SK-N-SH treated with all-trans-retinoic acid at 6 μM for 48 hours (cell line): ENCODE measurements at regions not wholly inside any gene's neighbourhood (a gene's known extent, or its start where the extent isn't known, plus 50 kb on each side); places are given as distances from the start of the nearest gene placed in this dataset.
"Not testable (repeated sequence)": the region's sequence is repeated elsewhere in the genome, so short reads cannot be mapped to it uniquely, and the experiment has no call there.

Experiments used
- ATAC-seq: fragments of 200-7000 bp; cut with Tn5 transposase; 3 replicates; pipeline ENCODE4 v1.9.1; 2020; ENCODE audit warnings: mild to moderate bottlenecking, moderate library complexity
- BACH2 ChIP-seq: fragments of 250-450 bp; sonication (Bioruptor Pico); IDR thresholded peaks from 2 replicates; pipeline ENCODE4 v1.9.0; 2021; ENCODE audit warnings: mild to moderate bottlenecking, borderline replicate concordance
- CSDC2 ChIP-seq: fragments of 250-450 bp; sonication (Bioruptor Pico); IDR thresholded peaks from 2 replicates; pipeline ENCODE4 v1.5.0; 2020; ENCODE audit warnings: mild to moderate bottlenecking, moderate library complexity
- ESRRG ChIP-seq: fragments of 250-450 bp; sonication (Bioruptor Pico); IDR thresholded peaks from 2 replicates; pipeline ENCODE4 v1.6.1; 2021; ENCODE audit warnings: mild to moderate bottlenecking
- GLIS3 ChIP-seq: fragments of 250-450 bp; sonication (Bioruptor Pico); IDR thresholded peaks from 2 replicates; pipeline ENCODE4 v1.5.0; 2020; ENCODE audit warnings: mild to moderate bottlenecking, moderate library complexity
- ISL1 ChIP-seq: fragments of 250-450 bp; sonication (Bioruptor Pico); IDR thresholded peaks from 2 replicates; pipeline ENCODE4 v2.1.2; 2022; ENCODE audit warnings: mild to moderate bottlenecking, moderate library complexity
- PPARA ChIP-seq: fragments of 250-450 bp; sonication (Bioruptor Pico); IDR thresholded peaks from 2 replicates; pipeline ENCODE4 v1.5.0; 2020; ENCODE audit warnings: mild to moderate bottlenecking, borderline replicate concordance
- RARB ChIP-seq: fragments of 250-450 bp; sonication (Bioruptor Pico); IDR thresholded peaks from 2 replicates; pipeline ENCODE4 v1.8.0; 2021; ENCODE audit warnings: mild to moderate bottlenecking, moderate library complexity
- TCF4 ChIP-seq: fragments of 250-450 bp; sonication (Bioruptor Pico); IDR thresholded peaks from 2 replicates; pipeline ENCODE4 v1.8.0; 2021; ENCODE audit warnings: mild to moderate bottlenecking, moderate library complexity, borderline replicate concordance
- TOX ChIP-seq: fragments of 250-450 bp; sonication (Bioruptor Pico); IDR thresholded peaks from 2 replicates; pipeline ENCODE4 v1.8.0; 2021; ENCODE audit warnings: mild to moderate bottlenecking, moderate library complexity, borderline replicate concordance
- ZC3H10 ChIP-seq: fragments of 250-450 bp; sonication (Bioruptor Pico); IDR thresholded peaks from 2 replicates; pipeline ENCODE4 v1.5.1; 2021; ENCODE audit warnings: mild to moderate bottlenecking, moderate library complexity
- ZFP30 ChIP-seq: fragments of 450-650 bp; formaldehyde crosslinking; IDR thresholded peaks from 2 replicates; pipeline ENCODE4 v1.5.0; 2022; ENCODE audit warnings: mild to moderate bottlenecking, moderate library complexity
- ZNF565 ChIP-seq: fragments of 450-650 bp; formaldehyde crosslinking; conservative IDR thresholded peaks from 2 replicates; pipeline ENCODE4 v1.5.0; 2020; ENCODE audit warnings: low read depth, mild to moderate bottlenecking, moderate library complexity
- ZNF70 ChIP-seq: fragments of 450-650 bp; formaldehyde crosslinking; IDR thresholded peaks from 2 replicates; pipeline ENCODE4 v1.5.0; 2020; ENCODE audit warnings: mild to moderate bottlenecking, moderate library complexity
- TF ChIP-seq, protein P1 (sequence below): fragments of 250-450 bp; sonication (Bioruptor Pico); IDR thresholded peaks from 2 replicates; pipeline ENCODE4 v1.5.1; 2021; ENCODE audit warnings: mild to moderate bottlenecking, moderate library complexity
- TF ChIP-seq, protein P2 (sequence below): fragments of 250-450 bp; sonication (Bioruptor Pico); IDR thresholded peaks from 2 replicates; pipeline ENCODE4 v1.8.0; 2021; ENCODE audit warnings: low read depth, mild to moderate bottlenecking, moderate library complexity, borderline replicate concordance
- TF ChIP-seq, protein P3 (sequence below): fragments of 250-450 bp; sonication (Bioruptor Pico); IDR thresholded peaks from 2 replicates; pipeline ENCODE4 v1.5.1; 2020; ENCODE audit warnings: low read depth, mild to moderate bottlenecking, moderate library complexity
- TF ChIP-seq, protein P4 (sequence below): fragments of 250-450 bp; sonication (Bioruptor Pico); IDR thresholded peaks from 2 replicates; pipeline ENCODE4 v1.8.0; 2020; ENCODE audit warnings: mild to moderate bottlenecking, moderate library complexity, borderline replicate concordance
- TF ChIP-seq, protein P5 (sequence below): fragments of 250-450 bp; sonication (Bioruptor Pico); IDR thresholded peaks from 2 replicates; pipeline ENCODE4 v1.5.0; 2020; ENCODE audit warnings: mild to moderate bottlenecking, moderate library complexity

DNA sequence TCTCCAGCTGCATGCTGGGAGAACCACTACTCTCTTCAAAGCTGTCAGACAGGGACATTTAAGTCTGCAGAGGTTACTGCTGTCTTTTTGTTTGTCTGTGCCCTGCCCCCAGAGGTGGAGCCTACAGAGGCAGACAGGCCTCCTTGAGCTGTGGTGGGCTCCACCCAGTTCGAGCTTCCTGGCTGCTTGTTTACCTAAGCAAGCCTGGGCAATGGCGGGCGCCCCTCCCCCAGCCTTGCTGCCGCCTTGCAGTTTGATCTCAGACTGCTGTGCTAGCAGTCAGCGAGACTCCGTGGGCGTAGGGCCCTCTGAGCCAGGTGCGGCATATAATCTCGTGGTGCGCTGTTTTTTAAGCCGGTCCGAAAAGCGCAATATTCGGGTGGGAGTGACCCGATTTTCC, 215.0 kb downstream of the STIM2 start:
- not testable (repeated sequence) for ATAC-seq

DNA sequence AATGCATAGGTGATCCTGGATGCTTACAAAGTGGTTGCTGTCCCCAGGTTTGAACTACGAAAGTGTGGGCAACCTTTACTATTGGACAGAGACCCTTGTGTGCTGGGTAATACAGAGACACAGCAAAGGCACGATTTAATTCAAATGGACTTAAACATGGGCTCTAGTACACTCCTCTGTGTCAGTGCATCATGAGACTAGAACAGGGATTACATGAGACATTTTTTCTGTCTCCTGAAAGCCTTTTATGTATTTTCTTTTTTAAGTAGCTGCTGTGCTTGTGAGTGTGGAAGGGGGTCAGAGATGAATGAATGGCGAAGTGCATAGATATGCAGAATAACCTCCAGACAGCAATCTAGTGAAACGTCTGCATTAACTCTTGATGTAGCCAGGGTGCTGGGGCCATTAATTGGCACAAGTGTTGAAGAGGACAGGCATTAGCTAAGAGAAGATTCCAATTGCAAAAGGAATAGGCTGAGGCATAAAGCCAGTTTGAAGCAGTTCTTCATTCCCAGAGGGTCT, 218.4 kb downstream of the STIM2 start:
- TF ChIP-seq ZNF70 (CRISPR knock-in tag): no peak
- no peak for TF ChIP-seq CSDC2 (CRISPR knock-in tag)
- TF ChIP-seq, protein P1, sequence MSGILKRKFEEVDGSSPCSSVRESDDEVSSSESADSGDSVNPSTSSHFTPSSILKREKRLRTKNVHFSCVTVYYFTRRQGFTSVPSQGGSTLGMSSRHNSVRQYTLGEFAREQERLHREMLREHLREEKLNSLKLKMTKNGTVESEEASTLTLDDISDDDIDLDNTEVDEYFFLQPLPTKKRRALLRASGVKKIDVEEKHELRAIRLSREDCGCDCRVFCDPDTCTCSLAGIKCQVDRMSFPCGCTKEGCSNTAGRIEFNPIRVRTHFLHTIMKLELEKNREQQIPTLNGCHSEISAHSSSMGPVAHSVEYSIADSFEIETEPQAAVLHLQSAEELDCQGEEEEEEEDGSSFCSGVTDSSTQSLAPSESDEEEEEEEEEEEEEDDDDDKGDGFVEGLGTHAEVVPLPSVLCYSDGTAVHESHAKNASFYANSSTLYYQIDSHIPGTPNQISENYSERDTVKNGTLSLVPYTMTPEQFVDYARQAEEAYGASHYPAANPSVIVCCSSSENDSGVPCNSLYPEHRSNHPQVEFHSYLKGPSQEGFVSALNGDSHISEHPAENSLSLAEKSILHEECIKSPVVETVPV (CRISPR knock-in tag): no peak
- TF ChIP-seq, protein P2, sequence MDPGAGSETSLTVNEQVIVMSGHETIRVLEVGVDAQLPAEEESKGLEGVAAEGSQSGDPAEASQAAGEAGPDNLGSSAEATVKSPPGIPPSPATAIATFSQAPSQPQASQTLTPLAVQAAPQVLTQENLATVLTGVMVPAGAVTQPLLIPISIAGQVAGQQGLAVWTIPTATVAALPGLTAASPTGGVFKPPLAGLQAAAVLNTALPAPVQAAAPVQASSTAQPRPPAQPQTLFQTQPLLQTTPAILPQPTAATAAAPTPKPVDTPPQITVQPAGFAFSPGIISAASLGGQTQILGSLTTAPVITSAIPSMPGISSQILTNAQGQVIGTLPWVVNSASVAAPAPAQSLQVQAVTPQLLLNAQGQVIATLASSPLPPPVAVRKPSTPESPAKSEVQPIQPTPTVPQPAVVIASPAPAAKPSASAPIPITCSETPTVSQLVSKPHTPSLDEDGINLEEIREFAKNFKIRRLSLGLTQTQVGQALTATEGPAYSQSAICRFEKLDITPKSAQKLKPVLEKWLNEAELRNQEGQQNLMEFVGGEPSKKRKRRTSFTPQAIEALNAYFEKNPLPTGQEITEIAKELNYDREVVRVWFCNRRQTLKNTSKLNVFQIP (CRISPR knock-in tag): no peak
- TF ChIP-seq, protein P3, sequence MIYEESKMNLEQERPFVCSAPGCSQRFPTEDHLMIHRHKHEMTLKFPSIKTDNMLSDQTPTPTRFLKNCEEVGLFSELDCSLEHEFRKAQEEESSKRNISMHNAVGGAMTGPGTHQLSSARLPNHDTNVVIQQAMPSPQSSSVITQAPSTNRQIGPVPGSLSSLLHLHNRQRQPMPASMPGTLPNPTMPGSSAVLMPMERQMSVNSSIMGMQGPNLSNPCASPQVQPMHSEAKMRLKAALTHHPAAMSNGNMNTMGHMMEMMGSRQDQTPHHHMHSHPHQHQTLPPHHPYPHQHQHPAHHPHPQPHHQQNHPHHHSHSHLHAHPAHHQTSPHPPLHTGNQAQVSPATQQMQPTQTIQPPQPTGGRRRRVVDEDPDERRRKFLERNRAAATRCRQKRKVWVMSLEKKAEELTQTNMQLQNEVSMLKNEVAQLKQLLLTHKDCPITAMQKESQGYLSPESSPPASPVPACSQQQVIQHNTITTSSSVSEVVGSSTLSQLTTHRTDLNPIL: no peak
- TF ChIP-seq PPARA: no peak
- TF ChIP-seq RARB (CRISPR knock-in tag): no peak
- TF ChIP-seq, protein P4, sequence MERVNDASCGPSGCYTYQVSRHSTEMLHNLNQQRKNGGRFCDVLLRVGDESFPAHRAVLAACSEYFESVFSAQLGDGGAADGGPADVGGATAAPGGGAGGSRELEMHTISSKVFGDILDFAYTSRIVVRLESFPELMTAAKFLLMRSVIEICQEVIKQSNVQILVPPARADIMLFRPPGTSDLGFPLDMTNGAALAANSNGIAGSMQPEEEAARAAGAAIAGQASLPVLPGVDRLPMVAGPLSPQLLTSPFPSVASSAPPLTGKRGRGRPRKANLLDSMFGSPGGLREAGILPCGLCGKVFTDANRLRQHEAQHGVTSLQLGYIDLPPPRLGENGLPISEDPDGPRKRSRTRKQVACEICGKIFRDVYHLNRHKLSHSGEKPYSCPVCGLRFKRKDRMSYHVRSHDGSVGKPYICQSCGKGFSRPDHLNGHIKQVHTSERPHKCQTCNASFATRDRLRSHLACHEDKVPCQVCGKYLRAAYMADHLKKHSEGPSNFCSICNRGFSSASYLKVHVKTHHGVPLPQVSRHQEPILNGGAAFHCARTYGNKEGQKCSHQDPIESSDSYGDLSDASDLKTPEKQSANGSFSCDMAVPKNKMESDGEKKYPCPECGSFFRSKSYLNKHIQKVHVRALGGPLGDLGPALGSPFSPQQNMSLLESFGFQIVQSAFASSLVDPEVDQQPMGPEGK (CRISPR knock-in tag): no peak
- TF ChIP-seq TCF4 (CRISPR knock-in tag): no peak
- TF ChIP-seq ESRRG (CRISPR knock-in tag): no peak
- TF ChIP-seq TOX (CRISPR knock-in tag): no peak
- TF ChIP-seq GLIS3 (CRISPR knock-in tag): no peak
- no peak for TF ChIP-seq ZC3H10
- no peak for TF ChIP-seq BACH2 (CRISPR knock-in tag)
- TF ChIP-seq ZFP30: no peak
- TF ChIP-seq ZNF565 (CRISPR knock-in tag): no peak

DNA sequence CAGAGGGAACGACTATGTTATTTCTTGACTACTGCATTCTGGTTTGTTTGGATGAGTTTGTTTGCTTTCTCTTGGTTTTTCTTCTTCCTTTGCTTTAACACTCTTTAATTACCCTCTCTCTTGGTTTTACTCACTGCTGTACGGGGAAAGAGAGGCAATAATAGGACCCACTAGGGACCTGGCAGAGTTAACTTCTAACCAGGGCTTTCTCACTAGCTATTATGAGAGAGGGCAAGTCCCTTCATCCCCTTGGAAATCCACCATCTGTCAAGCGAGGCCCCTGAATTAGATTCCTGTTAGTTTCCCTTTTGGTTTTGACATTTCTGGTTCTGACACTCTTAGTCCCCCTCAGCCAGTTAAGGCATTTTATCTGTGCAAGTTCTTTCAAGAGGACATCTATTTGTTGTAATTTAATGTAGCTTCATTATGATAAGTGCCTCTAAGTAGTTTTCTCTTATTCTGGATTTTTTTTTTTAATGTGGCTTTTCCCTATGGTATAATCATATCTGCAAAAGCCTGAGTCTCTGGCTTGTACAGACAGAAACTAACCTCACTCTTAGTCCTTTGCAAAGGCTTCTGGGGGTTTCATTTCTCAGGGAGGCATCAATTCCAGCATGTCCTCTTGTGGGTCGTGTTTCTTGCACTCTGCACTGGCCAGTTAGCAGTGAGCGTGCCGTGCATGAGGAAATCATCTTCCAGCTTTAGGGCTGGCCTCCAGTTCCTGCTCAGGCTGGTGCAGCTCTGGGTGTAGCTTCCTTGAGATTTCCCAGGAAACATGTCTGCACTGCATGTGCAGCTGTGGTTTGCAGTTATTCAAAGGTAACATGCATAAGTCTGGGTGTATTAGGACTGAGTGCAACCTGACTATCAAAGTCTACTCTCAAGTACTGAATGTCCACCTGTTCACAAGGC, 221.3 kb downstream of the STIM2 start:
- ATAC-seq: no peak
- TF ChIP-seq GLIS3 (CRISPR knock-in tag): no peak
- no peak for TF ChIP-seq ZNF565 (CRISPR knock-in tag)
- TF ChIP-seq, protein P1 (CRISPR knock-in tag): no peak
- no peak for TF ChIP-seq RARB (CRISPR knock-in tag)
- TF ChIP-seq ZNF70 (CRISPR knock-in tag): no peak
- no peak for TF ChIP-seq ISL1 (CRISPR knock-in tag)
- TF ChIP-seq, protein P5, sequence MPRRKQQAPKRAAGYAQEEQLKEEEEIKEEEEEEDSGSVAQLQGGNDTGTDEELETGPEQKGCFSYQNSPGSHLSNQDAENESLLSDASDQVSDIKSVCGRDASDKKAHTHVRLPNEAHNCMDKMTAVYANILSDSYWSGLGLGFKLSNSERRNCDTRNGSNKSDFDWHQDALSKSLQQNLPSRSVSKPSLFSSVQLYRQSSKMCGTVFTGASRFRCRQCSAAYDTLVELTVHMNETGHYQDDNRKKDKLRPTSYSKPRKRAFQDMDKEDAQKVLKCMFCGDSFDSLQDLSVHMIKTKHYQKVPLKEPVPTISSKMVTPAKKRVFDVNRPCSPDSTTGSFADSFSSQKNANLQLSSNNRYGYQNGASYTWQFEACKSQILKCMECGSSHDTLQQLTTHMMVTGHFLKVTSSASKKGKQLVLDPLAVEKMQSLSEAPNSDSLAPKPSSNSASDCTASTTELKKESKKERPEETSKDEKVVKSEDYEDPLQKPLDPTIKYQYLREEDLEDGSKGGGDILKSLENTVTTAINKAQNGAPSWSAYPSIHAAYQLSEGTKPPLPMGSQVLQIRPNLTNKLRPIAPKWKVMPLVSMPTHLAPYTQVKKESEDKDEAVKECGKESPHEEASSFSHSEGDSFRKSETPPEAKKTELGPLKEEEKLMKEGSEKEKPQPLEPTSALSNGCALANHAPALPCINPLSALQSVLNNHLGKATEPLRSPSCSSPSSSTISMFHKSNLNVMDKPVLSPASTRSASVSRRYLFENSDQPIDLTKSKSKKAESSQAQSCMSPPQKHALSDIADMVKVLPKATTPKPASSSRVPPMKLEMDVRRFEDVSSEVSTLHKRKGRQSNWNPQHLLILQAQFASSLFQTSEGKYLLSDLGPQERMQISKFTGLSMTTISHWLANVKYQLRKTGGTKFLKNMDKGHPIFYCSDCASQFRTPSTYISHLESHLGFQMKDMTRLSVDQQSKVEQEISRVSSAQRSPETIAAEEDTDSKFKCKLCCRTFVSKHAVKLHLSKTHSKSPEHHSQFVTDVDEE (CRISPR knock-in tag): no peak
- TF ChIP-seq, protein P4 (CRISPR knock-in tag): no peak

More for the DNA sequence above, 218.4 kb downstream of the STIM2 start:
- ATAC-seq: no peak
